Astrocyte (in vitro differentiated cells and primary cell): ENCODE measurements at regions not wholly inside any gene's neighbourhood (a gene's known extent, or its start where the extent isn't known, plus 50 kb on each side); places are given as distances from the start of the nearest gene placed in this dataset.

Experiments used
- DNase-seq: peaks from one replicate; pipeline ENCODE4 v3.0.0-alpha.2; 2010; ENCODE audit warnings: low read depth
- FAIRE-seq: peaks from 2 replicates; lab custom pipeline; 2011; peaks lifted over from hg19 to GRCh38; lab: Jason Lieb, UNC
- H2AFZ ChIP-seq: 2 replicates; pipeline ENCODE4 v1.6.0; 2012; ENCODE audit warnings: low read depth, low read length, inconsistent platforms
- H3K27ac ChIP-seq: 2 replicates; pipeline ENCODE4 v1.5.1; 2011; ENCODE audit warnings: low read depth, low read length, inconsistent platforms
- H3K27me3 ChIP-seq: 2 replicates; pipeline ENCODE4 v1.6.0; 2011; ENCODE audit warnings: low read length, inconsistent platforms; ENCODE audit not compliant: insufficient read depth
- H3K36me3 ChIP-seq: 2 replicates; pipeline ENCODE4 v1.5.1; 2011; ENCODE audit warnings: low read length, inconsistent platforms; ENCODE audit not compliant: insufficient read depth
- H3K4me1 ChIP-seq: 2 replicates; pipeline ENCODE4 v1.5.1; 2011; ENCODE audit warnings: low read length, inconsistent platforms; ENCODE audit not compliant: insufficient read depth
- H3K4me2 ChIP-seq: 2 replicates; pipeline ENCODE4 v1.6.0; 2012; ENCODE audit warnings: low read length, inconsistent platforms
- H3K4me3 ChIP-seq: 2 replicates; pipeline ENCODE4 v1.5.1; 2011; ENCODE audit warnings: low read depth, mild to moderate bottlenecking, low read length, inconsistent platforms; ENCODE audit not compliant: insufficient read depth
- H3K79me2 ChIP-seq: 2 replicates; pipeline ENCODE4 v1.6.0; 2012; ENCODE audit warnings: mild to moderate bottlenecking, low read length, inconsistent platforms; ENCODE audit not compliant: insufficient read depth
- H3K9ac ChIP-seq: 2 replicates; pipeline ENCODE4 v1.6.0; 2012; ENCODE audit warnings: mild to moderate bottlenecking, low read length, inconsistent platforms
- H3K9me3 ChIP-seq: 2 replicates; pipeline ENCODE4 v1.5.1; 2012; ENCODE audit warnings: low read depth, mild to moderate bottlenecking, low read length, inconsistent platforms; ENCODE audit not compliant: insufficient read depth
- H4K20me1 ChIP-seq: 2 replicates; pipeline ENCODE4 v1.6.0; 2012; ENCODE audit warnings: low read length, inconsistent platforms; ENCODE audit not compliant: insufficient read depth
- H3K27ac Mint-ChIP-seq: one replicate; pipeline ENCODE4 v1.8.0; 2021; ENCODE audit warnings: mild to moderate bottlenecking, mixed read lengths; ENCODE audit not compliant: unreplicated experiment
- H3K27me3 Mint-ChIP-seq: one replicate; pipeline ENCODE4 v1.8.0; 2021; ENCODE audit warnings: low read depth, mixed read lengths; ENCODE audit not compliant: unreplicated experiment
- H3K36me3 Mint-ChIP-seq: one replicate; pipeline ENCODE4 v1.8.0; 2021; ENCODE audit warnings: low read depth, mixed read lengths; ENCODE audit not compliant: unreplicated experiment
- H3K4me1 Mint-ChIP-seq: one replicate; pipeline ENCODE4 v1.8.0; 2021; ENCODE audit warnings: low read depth, mixed read lengths; ENCODE audit not compliant: unreplicated experiment
- H3K4me3 Mint-ChIP-seq: one replicate; pipeline ENCODE4 v1.8.0; 2021; ENCODE audit warnings: mild to moderate bottlenecking, moderate library complexity, mixed read lengths; ENCODE audit not compliant: unreplicated experiment
- H3K9me3 Mint-ChIP-seq: one replicate; pipeline ENCODE4 v1.8.0; 2021; ENCODE audit warnings: mild to moderate bottlenecking, mixed read lengths; ENCODE audit not compliant: unreplicated experiment
- EZH2 ChIP-seq: IDR thresholded peaks from 2 replicates; pipeline ENCODE4 v1.6.1; 2012; ENCODE audit warnings: mild to moderate bottlenecking, low read length, inconsistent platforms; ENCODE audit not compliant: insufficient read depth
- TF ChIP-seq, protein P1 (sequence below): IDR thresholded peaks from 2 replicates; pipeline ENCODE4 v1.5.1; 2011; ENCODE audit warnings: low read depth, mild to moderate bottlenecking, inconsistent platforms, low read length, moderate library complexity; ENCODE audit not compliant: insufficient read depth

DNA sequence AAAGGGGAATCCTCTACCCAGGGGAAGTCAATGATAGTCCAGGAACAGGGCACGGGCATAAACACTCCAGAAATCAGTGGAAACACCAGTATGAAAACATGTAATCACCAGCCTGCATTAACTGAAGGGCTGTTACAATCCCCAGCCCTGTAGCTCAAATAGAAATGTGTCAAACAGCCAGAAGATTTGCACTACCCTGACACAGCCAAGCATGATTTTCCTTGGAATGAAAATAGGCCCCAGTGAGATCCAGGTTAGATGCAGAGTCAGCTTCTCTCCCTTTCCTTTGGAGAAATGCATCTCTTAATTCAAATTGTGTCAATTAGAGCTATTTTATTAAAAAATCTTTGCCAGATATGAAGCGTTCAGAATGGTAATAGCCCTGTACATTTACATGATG lies 158.1 kb downstream of the RPS29 start:
- Histone ChIP-seq H3K36me3 (no peaks in the 10 kb centered on the region), H3K79me2 (no peaks in the 10 kb centered on the region), H3K27ac (no peak overlapping the region), H3K9ac (no peak overlapping the region), H3K4me2 (no peak overlapping the region), H3K4me3 (no peak overlapping the region), H4K20me1 (no peaks in the 10 kb centered on the region), H3K27me3 (no peaks in the 10 kb centered on the region), H2AFZ (no peak overlapping the region), H3K9me3 (no peaks in the 10 kb centered on the region), H3K4me1 (no peaks in the 10 kb centered on the region)
- no peaks in the 10 kb centered on the region for H3K36me3 Mint-ChIP-seq
- DNase-seq (no peak), FAIRE-seq (no peak)
- peaks cover 4% of the 10 kb centered on the region for H3K4me1 Mint-ChIP-seq
- no peak overlapping the region for H3K4me3 Mint-ChIP-seq
- H3K27ac Mint-ChIP-seq = no peak overlapping the region
- peaks cover 12% of the 10 kb centered on the region for H3K9me3 Mint-ChIP-seq
- H3K27me3 Mint-ChIP-seq = no peaks in the 10 kb centered on the region
- TF ChIP-seq EZH2 = no peak
- TF ChIP-seq, protein P1, sequence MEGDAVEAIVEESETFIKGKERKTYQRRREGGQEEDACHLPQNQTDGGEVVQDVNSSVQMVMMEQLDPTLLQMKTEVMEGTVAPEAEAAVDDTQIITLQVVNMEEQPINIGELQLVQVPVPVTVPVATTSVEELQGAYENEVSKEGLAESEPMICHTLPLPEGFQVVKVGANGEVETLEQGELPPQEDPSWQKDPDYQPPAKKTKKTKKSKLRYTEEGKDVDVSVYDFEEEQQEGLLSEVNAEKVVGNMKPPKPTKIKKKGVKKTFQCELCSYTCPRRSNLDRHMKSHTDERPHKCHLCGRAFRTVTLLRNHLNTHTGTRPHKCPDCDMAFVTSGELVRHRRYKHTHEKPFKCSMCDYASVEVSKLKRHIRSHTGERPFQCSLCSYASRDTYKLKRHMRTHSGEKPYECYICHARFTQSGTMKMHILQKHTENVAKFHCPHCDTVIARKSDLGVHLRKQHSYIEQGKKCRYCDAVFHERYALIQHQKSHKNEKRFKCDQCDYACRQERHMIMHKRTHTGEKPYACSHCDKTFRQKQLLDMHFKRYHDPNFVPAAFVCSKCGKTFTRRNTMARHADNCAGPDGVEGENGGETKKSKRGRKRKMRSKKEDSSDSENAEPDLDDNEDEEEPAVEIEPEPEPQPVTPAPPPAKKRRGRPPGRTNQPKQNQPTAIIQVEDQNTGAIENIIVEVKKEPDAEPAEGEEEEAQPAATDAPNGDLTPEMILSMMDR = no peak

DNA sequence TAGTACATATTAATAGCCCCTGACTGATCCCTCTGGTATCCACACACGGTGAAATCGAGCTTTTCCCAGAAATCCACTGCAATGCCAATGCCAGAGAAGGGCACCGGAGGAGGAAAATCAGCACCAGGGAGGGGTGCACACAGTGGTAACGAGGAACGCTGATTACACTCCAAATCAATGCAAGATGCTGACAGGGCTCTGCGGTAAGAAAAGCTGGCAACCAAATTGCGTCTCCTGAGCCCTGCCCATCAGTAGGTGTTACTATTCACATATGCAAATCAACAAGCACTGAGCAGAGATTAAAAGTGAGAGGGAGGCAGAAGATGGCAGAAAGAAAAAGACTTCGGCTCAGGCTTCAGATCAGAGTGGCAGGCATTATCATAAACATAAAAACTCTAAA lies 159.1 kb downstream of the RPS29 start:
- Mint-ChIP-seq H3K4me1 (peaks cover 4% of the 10 kb centered on the region), H3K27ac (no peak overlapping the region), H3K9me3 (peaks cover 5% of the 10 kb centered on the region), H3K27me3 (no peaks in the 10 kb centered on the region), H3K36me3 (no peaks in the 10 kb centered on the region), H3K4me3 (no peak overlapping the region)
- Histone ChIP-seq H3K27me3 (no peaks in the 10 kb centered on the region), H3K4me1 (no peaks in the 10 kb centered on the region), H4K20me1 (no peaks in the 10 kb centered on the region), H3K36me3 (no peaks in the 10 kb centered on the region), H3K27ac (no peak overlapping the region), H3K9me3 (no peaks in the 10 kb centered on the region), H3K79me2 (no peaks in the 10 kb centered on the region), H3K4me3 (no peak overlapping the region), H3K4me2 (no peak overlapping the region), H3K9ac (no peak overlapping the region), H2AFZ (no peak overlapping the region)
- FAIRE-seq (no peak), DNase-seq (no peak)
- TF ChIP-seq, protein P1 = no peak
- TF ChIP-seq EZH2 = no peak

DNA sequence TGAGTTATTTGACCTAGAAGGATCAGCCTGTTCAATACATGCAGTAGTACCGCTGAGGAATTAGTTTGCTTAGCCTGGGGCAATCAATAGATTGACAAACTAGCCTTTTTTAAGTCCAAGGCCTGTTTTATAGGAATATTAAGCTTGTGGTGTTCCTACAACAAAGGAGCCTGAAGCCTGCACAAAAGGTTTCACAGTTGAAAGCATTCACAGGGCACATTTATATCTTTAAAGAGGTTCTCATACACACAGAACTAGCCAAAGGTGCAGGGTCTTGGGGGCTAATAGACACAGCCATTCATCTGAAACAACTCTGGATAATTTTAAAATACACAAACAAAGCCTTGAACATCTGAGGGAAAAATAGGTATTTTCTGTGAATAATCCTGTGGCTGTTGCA lies 160.3 kb downstream of the RPS29 start:
- H3K27ac ChIP-seq = no peak overlapping the region
- no peaks in the 10 kb centered on the region for H3K36me3 Mint-ChIP-seq
- no peak overlapping the region for H3K4me2 ChIP-seq
- no peak overlapping the region for H3K9ac ChIP-seq
- no peak overlapping the region for H3K27ac Mint-ChIP-seq
- no peak overlapping the region for H2AFZ ChIP-seq
- peaks cover 4% of the 10 kb centered on the region for H3K4me1 Mint-ChIP-seq
- H3K27me3 Mint-ChIP-seq = no peaks in the 10 kb centered on the region
- no peak overlapping the region for H3K4me3 Mint-ChIP-seq
- H4K20me1 ChIP-seq = no peaks in the 10 kb centered on the region
- no peak overlapping the region for H3K4me3 ChIP-seq
- DNase-seq (no peak), FAIRE-seq (no peak)
- H3K4me1 ChIP-seq = no peaks in the 10 kb centered on the region
- H3K79me2 ChIP-seq = no peaks in the 10 kb centered on the region
- TF ChIP-seq, protein P1 = no peak
- TF ChIP-seq EZH2 = no peak
- H3K36me3 ChIP-seq = no peaks in the 10 kb centered on the region
- H3K27me3 ChIP-seq = no peaks in the 10 kb centered on the region
- H3K9me3 ChIP-seq = no peaks in the 10 kb centered on the region
- H3K9me3 Mint-ChIP-seq = no peaks in the 10 kb centered on the region
